ENCODE measurements at regions not wholly inside any gene's neighbourhood (a gene's known extent, or its start where the extent isn't known, plus 50 kb on each side); places are given as distances from the start of the nearest gene placed in this dataset.

DNA sequence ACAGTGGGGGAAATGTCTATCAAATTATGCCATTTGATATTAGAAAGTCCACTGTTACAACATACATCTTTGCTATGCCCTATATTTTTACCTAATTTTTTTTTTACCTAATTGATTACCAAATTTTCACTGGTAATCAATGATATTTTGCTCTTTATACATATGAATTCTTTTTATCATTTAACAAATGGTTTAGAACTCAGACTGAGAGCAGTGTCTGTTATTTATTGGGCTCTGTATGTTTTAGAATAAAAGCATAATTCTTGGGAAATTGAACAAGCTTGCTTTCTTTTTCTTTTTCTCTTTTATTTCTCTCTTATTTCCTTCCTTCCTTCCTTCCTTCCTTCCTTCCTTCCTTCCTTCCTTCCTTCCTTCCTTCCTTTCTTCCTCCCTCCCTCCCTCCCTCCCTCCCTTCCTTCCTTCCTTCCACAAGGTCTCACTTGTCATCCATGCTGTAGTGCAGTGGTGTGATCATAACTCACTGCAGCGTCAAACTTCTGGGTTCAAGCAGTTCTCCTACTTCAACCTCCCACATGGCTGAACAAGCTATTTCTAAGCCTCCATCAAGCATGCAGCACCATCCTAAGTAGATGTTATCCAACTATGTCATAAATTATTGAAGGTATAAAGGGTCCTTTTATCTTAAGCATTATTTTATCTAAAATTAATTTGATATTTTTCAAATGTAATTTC lies 911.7 kb upstream of the CITED2 start:
- TF ChIP-seq, protein P1, sequence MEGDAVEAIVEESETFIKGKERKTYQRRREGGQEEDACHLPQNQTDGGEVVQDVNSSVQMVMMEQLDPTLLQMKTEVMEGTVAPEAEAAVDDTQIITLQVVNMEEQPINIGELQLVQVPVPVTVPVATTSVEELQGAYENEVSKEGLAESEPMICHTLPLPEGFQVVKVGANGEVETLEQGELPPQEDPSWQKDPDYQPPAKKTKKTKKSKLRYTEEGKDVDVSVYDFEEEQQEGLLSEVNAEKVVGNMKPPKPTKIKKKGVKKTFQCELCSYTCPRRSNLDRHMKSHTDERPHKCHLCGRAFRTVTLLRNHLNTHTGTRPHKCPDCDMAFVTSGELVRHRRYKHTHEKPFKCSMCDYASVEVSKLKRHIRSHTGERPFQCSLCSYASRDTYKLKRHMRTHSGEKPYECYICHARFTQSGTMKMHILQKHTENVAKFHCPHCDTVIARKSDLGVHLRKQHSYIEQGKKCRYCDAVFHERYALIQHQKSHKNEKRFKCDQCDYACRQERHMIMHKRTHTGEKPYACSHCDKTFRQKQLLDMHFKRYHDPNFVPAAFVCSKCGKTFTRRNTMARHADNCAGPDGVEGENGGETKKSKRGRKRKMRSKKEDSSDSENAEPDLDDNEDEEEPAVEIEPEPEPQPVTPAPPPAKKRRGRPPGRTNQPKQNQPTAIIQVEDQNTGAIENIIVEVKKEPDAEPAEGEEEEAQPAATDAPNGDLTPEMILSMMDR (IDR thresholded peaks at IDR 0.05): no peak
- TF ChIP-seq POLR2AphosphoS5 (IDR thresholded peaks at IDR 0.05) (no peak), EP300 (IDR thresholded peaks at IDR 0.05) (no peak), POLR2A (IDR thresholded peaks at IDR 0.05) (no peak)
- Histone ChIP-seq H3K27me3 (no peaks in the 10 kb centered on the region), H3K4me1 (no peaks in the 10 kb centered on the region), H3K9me3 (no peaks in the 10 kb centered on the region), H3K27ac (no peak overlapping the region), H3K4me3 (no peak overlapping the region), H3K36me3 (no peaks in the 10 kb centered on the region)
- whole genome bisulfite sequencing: 81% methylated on average over 1 of the region's 1 CpG
- no peak for DNase-seq (ENCODE audit: low spot score in 2 of 2)

DNA sequence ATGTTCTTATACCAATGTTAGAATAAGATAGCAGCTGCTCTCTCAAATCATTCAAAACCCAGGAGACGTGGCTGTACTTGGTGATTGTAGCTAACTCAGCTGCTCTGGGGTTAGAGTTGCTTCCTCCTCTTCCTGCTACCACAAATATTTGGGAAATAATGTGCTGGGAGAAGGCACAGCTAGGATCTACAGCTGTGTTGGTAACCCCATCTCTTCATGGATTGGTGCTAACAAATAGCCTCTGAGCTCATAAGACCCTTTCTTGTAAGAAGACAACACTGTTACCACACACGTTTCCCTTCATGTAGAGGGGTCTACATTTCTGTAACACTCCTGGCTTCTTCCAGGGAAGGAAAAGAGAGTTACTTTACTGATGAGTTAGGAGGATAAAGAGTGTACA lies 911.0 kb upstream of the CITED2 start:
- no peaks in the 10 kb centered on the region for H3K9me3 ChIP-seq
- TF ChIP-seq POLR2A (IDR thresholded peaks at IDR 0.05) (no peak), POLR2AphosphoS5 (IDR thresholded peaks at IDR 0.05) (no peak), EP300 (IDR thresholded peaks at IDR 0.05) (no peak)
- TF ChIP-seq, protein P1 (IDR thresholded peaks at IDR 0.05): no peak
- H3K27me3 ChIP-seq: no peaks in the 10 kb centered on the region
- DNase-seq (ENCODE audit: low spot score in 2 of 2): no peak
- no peaks in the 10 kb centered on the region for H3K4me1 ChIP-seq
- H3K36me3 ChIP-seq: no peaks in the 10 kb centered on the region
- 81% methylated on average over 2 of the region's 2 CpGs for WGBS
- no peak overlapping the region for H3K4me3 ChIP-seq
- no peak overlapping the region for H3K27ac ChIP-seq

DNA sequence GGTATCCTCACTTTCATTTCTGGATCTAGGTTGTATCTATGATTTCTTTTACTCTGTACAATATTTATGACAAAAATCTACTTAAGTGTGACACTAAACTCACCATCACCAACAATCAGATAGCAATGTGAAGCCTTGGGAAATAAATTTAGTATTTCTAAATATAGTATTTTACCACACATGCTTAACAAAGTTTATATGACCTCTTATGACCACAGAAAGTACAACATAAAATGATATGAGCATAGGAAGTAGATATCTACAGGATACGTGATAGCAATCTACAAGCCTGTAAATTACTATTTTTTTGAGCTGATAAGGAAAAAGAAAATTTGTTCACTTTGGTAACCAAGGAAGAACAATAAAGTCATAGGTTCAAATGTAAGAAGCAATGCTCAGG lies 910.4 kb upstream of the CITED2 start:
- Histone ChIP-seq H3K27me3 (no peaks in the 10 kb centered on the region), H3K9me3 (no peaks in the 10 kb centered on the region), H3K36me3 (no peaks in the 10 kb centered on the region), H3K4me1 (no peaks in the 10 kb centered on the region), H3K27ac (no peak overlapping the region), H3K4me3 (no peak overlapping the region)
- 80% methylated on average over 1 of the region's 1 CpG for WGBS
- TF ChIP-seq, protein P1 (IDR thresholded peaks at IDR 0.05): no peak
- TF ChIP-seq POLR2A (IDR thresholded peaks at IDR 0.05): no peak
- TF ChIP-seq EP300 (IDR thresholded peaks at IDR 0.05): no peak
- TF ChIP-seq POLR2AphosphoS5 (IDR thresholded peaks at IDR 0.05): no peak
- DNase-seq (ENCODE audit: low spot score in 2 of 2): no peak

DNA sequence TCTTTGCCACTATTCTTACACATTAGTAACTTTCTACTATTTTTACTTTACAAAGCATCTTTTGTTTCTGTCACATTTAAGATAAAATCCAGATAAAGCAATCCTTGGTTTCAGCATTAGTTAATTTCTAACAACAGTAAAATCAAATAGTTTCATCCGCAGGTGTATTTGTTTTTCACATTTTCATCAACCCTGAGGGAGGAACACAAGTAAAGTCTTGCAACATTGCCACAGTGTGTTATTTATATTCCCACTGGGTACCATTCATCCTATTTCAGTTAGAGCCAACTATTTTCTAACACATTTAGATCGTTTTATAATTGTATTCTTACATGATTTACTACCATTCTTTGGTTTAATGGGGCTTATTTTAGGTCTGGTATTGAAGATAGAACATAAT lies 908.7 kb upstream of the CITED2 start:
- no peaks in the 10 kb centered on the region for H3K27me3 ChIP-seq
- no peak overlapping the region for H3K27ac ChIP-seq
- H3K9me3 ChIP-seq: no peaks in the 10 kb centered on the region
- 39% methylated on average over 2 of the region's 2 CpGs for WGBS
- H3K4me3 ChIP-seq: no peak overlapping the region
- DNase-seq (ENCODE audit: low spot score in 2 of 2): no peak
- no peaks in the 10 kb centered on the region for H3K36me3 ChIP-seq
- H3K4me1 ChIP-seq: no peaks in the 10 kb centered on the region
- TF ChIP-seq POLR2AphosphoS5 (IDR thresholded peaks at IDR 0.05) (no peak), EP300 (IDR thresholded peaks at IDR 0.05) (no peak), POLR2A (IDR thresholded peaks at IDR 0.05) (no peak)

DNA sequence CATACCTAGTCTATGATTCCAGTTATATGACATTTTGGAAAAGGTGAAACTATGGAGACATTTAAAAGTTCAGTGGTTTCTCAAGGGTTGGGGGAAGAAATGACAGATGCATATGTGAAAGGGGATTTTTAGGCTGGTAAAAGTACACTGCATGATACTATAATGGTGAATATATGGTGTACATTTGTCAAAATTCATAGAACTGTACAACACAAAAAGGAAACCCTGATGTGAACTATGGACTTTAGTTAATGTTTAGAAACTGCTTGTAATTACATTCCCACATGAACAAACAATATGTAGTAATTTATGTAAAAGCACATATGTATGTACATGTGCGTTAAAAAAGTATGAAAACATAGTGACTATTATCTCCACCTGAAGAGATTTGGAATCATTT lies 907.3 kb upstream of the CITED2 start:
- Histone ChIP-seq H3K4me3 (no peak overlapping the region), H3K27me3 (no peaks in the 10 kb centered on the region), H3K4me1 (no peaks in the 10 kb centered on the region), H3K9me3 (no peaks in the 10 kb centered on the region), H3K36me3 (no peaks in the 10 kb centered on the region), H3K27ac (no peak overlapping the region)
- TF ChIP-seq POLR2AphosphoS5 (IDR thresholded peaks at IDR 0.05): no peak
- TF ChIP-seq, protein P1 (IDR thresholded peaks at IDR 0.05): no peak
- TF ChIP-seq POLR2A (IDR thresholded peaks at IDR 0.05): no peak
- no peak for TF ChIP-seq EP300 (IDR thresholded peaks at IDR 0.05)
- no peak for DNase-seq (ENCODE audit: low spot score in 2 of 2)
- WGBS: 87% methylated on average over 1 of the region's 1 CpG

DNA sequence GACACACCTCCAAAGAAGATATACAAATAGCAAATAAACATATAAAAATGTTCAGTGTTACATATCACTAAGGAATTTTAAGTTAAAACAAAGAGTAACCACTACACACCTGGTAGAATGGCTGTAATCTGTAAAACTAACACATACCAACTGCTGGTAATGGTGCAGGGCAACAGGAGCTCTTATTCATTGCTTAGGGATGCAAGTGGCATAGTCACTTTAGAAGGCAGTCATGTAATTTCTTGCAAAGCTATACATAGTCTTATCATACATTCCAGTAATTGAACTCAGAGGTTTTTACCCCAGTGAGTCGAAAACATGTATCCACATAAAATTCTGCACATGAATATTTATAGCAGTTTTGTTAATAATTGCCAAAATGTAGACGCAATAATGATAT lies 906.8 kb upstream of the CITED2 start:
- Histone ChIP-seq H3K9me3 (no peaks in the 10 kb centered on the region), H3K27me3 (no peaks in the 10 kb centered on the region), H3K4me3 (no peak overlapping the region), H3K36me3 (no peaks in the 10 kb centered on the region), H3K27ac (no peak overlapping the region), H3K4me1 (no peaks in the 10 kb centered on the region)
- WGBS: 70% methylated on average over 2 of the region's 2 CpGs
- no peak for TF ChIP-seq POLR2A (IDR thresholded peaks at IDR 0.05)
- no peak for TF ChIP-seq POLR2AphosphoS5 (IDR thresholded peaks at IDR 0.05)
- TF ChIP-seq EP300 (IDR thresholded peaks at IDR 0.05): no peak
- TF ChIP-seq, protein P1 (IDR thresholded peaks at IDR 0.05): no peak
- DNase-seq (ENCODE audit: low spot score in 2 of 2): no peak
